MCF 10A (cell line): ENCODE measurements at regions not wholly inside any gene's neighbourhood (a gene's known extent, or its start where the extent isn't known, plus 50 kb on each side); places are given as distances from the start of the nearest gene placed in this dataset.

Experiments
- BruUV-seq: library from RNA; stranded (reverse); fragments of 400-500 nt; replicated peaks from 2 replicates; lab custom pipeline; 2021; lab: Mats Ljungman, UMichigan
- CTCF ChIA-PET: fragments of 300-600 bp; sonication (Branson Sonifier 250); formaldehyde crosslinking; extraction: SDS; loops from one replicate; lab custom pipeline; 2021; ENCODE audit warnings: antibody characterized with exemption, inconsistent platforms; lab: Yijun Ruan, JAX
- POLR2A ChIA-PET: fragments of 300-600, 350-650 bp; sonication (Branson Sonifier 250); formaldehyde crosslinking; extraction: SDS; loops from one replicate; lab custom pipeline; 2020; ENCODE audit warnings: antibody characterized with exemption, inconsistent platforms; lab: Yijun Ruan, JAX
- DNase-seq: peaks from one replicate; pipeline ENCODE4 v3.0.0-alpha.2; 2018; ENCODE audit not compliant: unreplicated experiment
- H3K27ac Mint-ChIP-seq: one replicate; pipeline ENCODE4 v1.8.0; 2022; ENCODE audit warnings: mild to moderate bottlenecking, low read depth, mixed read lengths; ENCODE audit not compliant: unreplicated experiment
- H3K27me3 Mint-ChIP-seq: one replicate; pipeline ENCODE4 v1.8.0; 2022; ENCODE audit warnings: mixed read lengths; ENCODE audit not compliant: insufficient read depth, unreplicated experiment
- H3K36me3 Mint-ChIP-seq: one replicate; pipeline ENCODE4 v1.8.0; 2022; ENCODE audit warnings: mild to moderate bottlenecking, moderate library complexity, mixed read lengths; ENCODE audit not compliant: insufficient read depth, unreplicated experiment
- H3K4me1 Mint-ChIP-seq: one replicate; pipeline ENCODE4 v1.8.0; 2022; ENCODE audit warnings: mixed read lengths; ENCODE audit not compliant: insufficient read depth, unreplicated experiment
- H3K4me3 Mint-ChIP-seq: one replicate; pipeline ENCODE4 v1.8.0; 2022; ENCODE audit warnings: mild to moderate bottlenecking, moderate library complexity, mixed read lengths; ENCODE audit not compliant: unreplicated experiment
- H3K9me3 Mint-ChIP-seq: one replicate; pipeline ENCODE4 v1.8.0; 2022; ENCODE audit warnings: mixed read lengths; ENCODE audit not compliant: unreplicated experiment
- intact Hi-C: fragments of 100-400 bp; cut with micrococcal nuclease; formaldehyde crosslinking; loops from 2 replicates; pipeline ENCODE4 v1.14.1; 2022
- TF ChIP-seq, protein P1 (sequence below): fragments of 200-600 bp; IDR thresholded peaks from one replicate; pipeline ENCODE4 v1.8.0; 2022; ENCODE audit warnings: antibody characterized with exemption, mild to moderate bottlenecking; ENCODE audit not compliant: unreplicated experiment

DNA sequence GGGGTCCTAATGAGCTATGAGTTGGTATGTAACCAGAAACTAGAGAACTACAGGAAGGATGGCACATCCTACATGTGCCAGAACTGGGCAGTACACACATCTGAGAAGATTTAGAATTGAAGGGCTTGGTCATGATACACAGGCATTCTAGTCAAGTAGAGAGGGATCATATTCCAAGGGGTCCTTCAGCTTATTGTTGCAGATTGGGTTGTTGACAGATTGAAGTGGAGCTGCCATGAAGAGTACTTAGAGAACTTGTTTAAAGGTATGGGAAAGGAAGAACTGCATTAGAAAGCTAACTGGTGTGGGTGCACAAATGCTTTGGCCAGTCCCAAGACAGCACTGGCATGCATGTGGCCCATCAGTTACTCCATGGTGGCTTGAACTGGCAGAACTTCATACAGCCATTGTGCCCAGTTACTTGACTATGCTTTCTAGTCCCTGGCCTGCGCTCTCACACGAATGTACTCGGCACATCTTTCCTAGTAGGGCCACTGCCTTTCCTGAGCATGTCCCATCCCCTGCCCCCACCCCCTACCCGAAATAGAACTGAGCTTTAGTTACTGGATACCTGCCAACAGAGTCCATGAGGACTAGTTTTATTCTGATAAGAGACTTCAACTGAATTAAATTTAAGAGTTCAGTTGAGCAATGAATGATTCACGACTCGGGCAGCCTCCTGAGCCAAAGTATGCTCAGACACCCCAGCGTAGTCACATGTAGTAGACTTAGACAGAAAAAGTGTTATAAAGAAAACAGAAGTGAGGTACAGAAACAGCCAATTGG is 64.0 kb downstream of the CCNG2 start:
- Mint-ChIP-seq H3K27me3 (no peaks in the 10 kb centered on the region), H3K27ac (peak overlapping the region; percentile 1), H3K9me3 (no peaks in the 10 kb centered on the region), H3K4me3 (no peak overlapping the region), H3K4me1 (peaks cover 11% of the 10 kb centered on the region), H3K36me3 (no peaks in the 10 kb centered on the region)
- intact Hi-C loops: no loop called here
- POLR2A ChIA-PET: interaction anchor here (0.6 to 1.2 kb wide), 2 partner anchors 16 to 552 kb away, joined by 3 read pairs; no protein-coding TSS in a partner anchor
- BruUV-seq: no TSS peak
- TF ChIP-seq, protein P1, sequence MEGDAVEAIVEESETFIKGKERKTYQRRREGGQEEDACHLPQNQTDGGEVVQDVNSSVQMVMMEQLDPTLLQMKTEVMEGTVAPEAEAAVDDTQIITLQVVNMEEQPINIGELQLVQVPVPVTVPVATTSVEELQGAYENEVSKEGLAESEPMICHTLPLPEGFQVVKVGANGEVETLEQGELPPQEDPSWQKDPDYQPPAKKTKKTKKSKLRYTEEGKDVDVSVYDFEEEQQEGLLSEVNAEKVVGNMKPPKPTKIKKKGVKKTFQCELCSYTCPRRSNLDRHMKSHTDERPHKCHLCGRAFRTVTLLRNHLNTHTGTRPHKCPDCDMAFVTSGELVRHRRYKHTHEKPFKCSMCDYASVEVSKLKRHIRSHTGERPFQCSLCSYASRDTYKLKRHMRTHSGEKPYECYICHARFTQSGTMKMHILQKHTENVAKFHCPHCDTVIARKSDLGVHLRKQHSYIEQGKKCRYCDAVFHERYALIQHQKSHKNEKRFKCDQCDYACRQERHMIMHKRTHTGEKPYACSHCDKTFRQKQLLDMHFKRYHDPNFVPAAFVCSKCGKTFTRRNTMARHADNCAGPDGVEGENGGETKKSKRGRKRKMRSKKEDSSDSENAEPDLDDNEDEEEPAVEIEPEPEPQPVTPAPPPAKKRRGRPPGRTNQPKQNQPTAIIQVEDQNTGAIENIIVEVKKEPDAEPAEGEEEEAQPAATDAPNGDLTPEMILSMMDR: no peak
- peak; percentile 73 for DNase-seq
- CTCF ChIA-PET: interaction anchor here (1.3 to 2.2 kb wide), 2 partner anchors 19 to 31 kb away, joined by 4 to 9 read pairs; no protein-coding TSS in a partner anchor

DNA sequence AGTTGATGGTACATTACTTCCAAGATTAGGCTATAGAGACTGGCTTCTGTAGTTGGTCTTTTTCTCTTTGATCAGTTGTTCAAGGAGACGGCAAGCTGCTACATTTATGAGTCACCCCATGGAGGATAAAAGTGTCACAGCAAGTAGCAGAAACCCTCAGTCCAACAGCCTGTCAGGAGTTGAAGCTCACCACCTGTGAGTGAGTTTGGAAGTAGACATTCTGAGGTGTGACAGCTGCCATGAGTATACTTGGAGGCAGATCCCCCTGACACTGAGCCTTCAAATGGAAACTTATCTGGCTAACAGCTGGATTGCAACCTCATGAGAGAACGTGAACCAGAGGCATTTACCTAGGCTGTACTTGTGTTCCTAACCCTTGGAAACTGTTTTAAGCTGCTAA is 68.0 kb downstream of the CCNG2 start:
- intact Hi-C loops: no loop called here
- peaks cover 19% of the 10 kb centered on the region for H3K4me1 Mint-ChIP-seq
- no peak overlapping the region for H3K27ac Mint-ChIP-seq
- TF ChIP-seq, protein P1: no peak
- POLR2A ChIA-PET: no interaction called here
- DNase-seq: no peak
- no TSS peak for BruUV-seq
- CTCF ChIA-PET: interaction anchor here (0.7 to 1.1 kb wide), 3 partner anchors 14 to 133 kb away, joined by 3 read pairs; no protein-coding TSS in a partner anchor
- H3K27me3 Mint-ChIP-seq: no peaks in the 10 kb centered on the region
- no peaks in the 10 kb centered on the region for H3K9me3 Mint-ChIP-seq
- H3K4me3 Mint-ChIP-seq: no peak overlapping the region
- no peaks in the 10 kb centered on the region for H3K36me3 Mint-ChIP-seq

DNA sequence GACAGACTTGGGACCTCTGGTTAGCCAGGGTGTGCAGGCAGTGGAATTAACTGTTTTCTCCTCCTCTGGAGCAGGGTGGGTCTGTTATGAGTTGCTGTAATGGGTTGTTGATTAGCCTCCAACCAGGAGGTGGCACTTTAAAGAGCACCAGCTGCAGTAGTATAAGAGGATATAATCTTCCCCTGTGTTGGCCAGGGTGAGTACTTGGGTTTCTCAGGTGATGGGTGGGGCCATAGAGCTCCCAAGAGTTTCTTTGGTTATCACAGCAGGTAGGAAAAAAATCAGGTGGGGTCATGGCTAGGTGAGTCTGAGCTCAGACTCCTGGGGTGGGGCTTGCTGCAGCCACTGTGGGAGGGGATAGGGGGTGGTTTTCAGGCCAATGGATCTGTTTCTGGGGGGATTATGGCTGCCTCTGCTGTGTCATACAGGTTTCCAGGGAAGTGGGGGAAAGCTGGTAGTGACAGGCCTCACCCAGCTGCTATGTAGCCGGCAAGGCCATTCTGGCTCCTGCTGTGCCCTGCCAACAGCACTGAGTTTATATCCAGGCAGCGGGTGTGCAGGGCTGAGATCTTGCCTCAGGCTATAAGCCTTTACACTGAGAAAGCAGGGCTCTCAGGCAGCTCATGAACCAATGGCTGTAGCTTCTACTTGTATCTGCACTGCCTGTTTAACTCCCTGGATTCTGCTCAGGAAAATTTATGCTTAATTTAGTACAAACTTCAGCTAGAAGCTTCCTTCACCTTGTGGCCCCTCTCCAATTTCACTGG is 70.1 kb downstream of the CCNG2 start:
- no peaks in the 10 kb centered on the region for H3K9me3 Mint-ChIP-seq
- no peaks in the 10 kb centered on the region for H3K27me3 Mint-ChIP-seq
- no TSS peak for BruUV-seq
- DNase-seq: no peak
- intact Hi-C loops: no loop called here
- CTCF ChIA-PET: interaction anchor here (0.6 to 2.6 kb wide), 6 partner anchors 12 to 598 kb away, joined by 3 to 14 read pairs (median 4); no protein-coding TSS in a partner anchor
- no peak overlapping the region for H3K4me3 Mint-ChIP-seq
- peaks cover 8% of the 10 kb centered on the region for H3K4me1 Mint-ChIP-seq
- TF ChIP-seq, protein P1: no peak
- H3K36me3 Mint-ChIP-seq: no peaks in the 10 kb centered on the region
- POLR2A ChIA-PET: interaction anchor here (0.6 kb wide), 2 partner anchors 66 to 410 kb away, joined by 3 to 4 read pairs; no protein-coding TSS in a partner anchor
- no peak overlapping the region for H3K27ac Mint-ChIP-seq

DNA sequence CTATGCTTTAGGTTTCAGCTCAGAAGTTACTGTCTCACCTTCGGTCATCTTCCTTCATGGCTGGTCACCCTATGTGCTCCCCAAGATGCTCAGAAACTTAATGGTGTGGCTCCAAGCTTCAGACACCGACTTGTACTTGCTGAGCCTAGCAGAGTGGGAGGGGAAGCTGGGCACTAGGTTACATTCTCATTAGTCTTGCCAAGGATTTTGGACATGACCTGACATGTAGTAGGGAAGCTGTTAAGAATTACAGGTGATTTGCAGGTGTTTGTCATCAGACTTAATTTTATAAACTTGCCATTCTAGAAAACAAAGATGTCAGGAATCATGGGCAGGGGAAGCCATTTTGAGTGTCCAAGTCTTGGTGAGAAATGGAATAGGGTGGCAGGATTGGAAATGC is 72.4 kb downstream of the CCNG2 start:
- POLR2A ChIA-PET: interaction anchor here (0.7 to 1.5 kb wide), 7 partner anchors 28 to 699 kb away, joined by 3 to 5 read pairs (median 3); partner anchors contain the start of gene CCNG2
- intact Hi-C loops: no loop called here
- Mint-ChIP-seq H3K9me3 (no peaks in the 10 kb centered on the region), H3K36me3 (no peaks in the 10 kb centered on the region), H3K27me3 (peaks cover 6% of the 10 kb centered on the region), H3K4me1 (peaks cover 15% of the 10 kb centered on the region), H3K27ac (no peak overlapping the region), H3K4me3 (no peak overlapping the region)
- CTCF ChIA-PET: interaction anchor here (0.6 to 5.3 kb wide), 10 partner anchors 8 to 134 kb away, joined by 3 to 36 read pairs (median 6); no protein-coding TSS in a partner anchor
- DNase-seq: peak; percentile 53
- no TSS peak for BruUV-seq
- TF ChIP-seq, protein P1: no peak
